H9 (cell line): ENCODE measurements at regions not wholly inside any gene's neighbourhood (a gene's known extent, or its start where the extent isn't known, plus 50 kb on each side); places are given as distances from the start of the nearest gene placed in this dataset.

ENCODE experiments used
- DNase-seq: peaks from one replicate; pipeline ENCODE4 v3.0.0-alpha.2; 2017
- H2AFZ ChIP-seq: one replicate; pipeline ENCODE4 v1.6.1; 2013; ENCODE audit warnings: mild to moderate bottlenecking, low read length, control low read depth, moderate library complexity
- H2AK5ac ChIP-seq: 2 replicates; pipeline ENCODE4 v1.6.1; 2013; ENCODE audit warnings: low read length, control low read depth, mixed read lengths; ENCODE audit not compliant: insufficient read length
- H2BK120ac ChIP-seq: one replicate; pipeline ENCODE4 v1.6.1; 2013; ENCODE audit warnings: low read depth, mild to moderate bottlenecking, low read length, control low read depth, inconsistent platforms; ENCODE audit not compliant: poor library complexity, severe bottlenecking
- H2BK12ac ChIP-seq: 2 replicates; pipeline ENCODE4 v1.6.1; 2013; ENCODE audit warnings: low read length, control low read depth, mixed read lengths, low read depth; ENCODE audit not compliant: insufficient read length
- H2BK15ac ChIP-seq: 2 replicates; pipeline ENCODE4 v1.6.1; 2013; ENCODE audit warnings: low read depth, low read length, control low read depth
- H2BK20ac ChIP-seq: one replicate; pipeline ENCODE4 v1.6.1; 2013; ENCODE audit warnings: low read depth, mild to moderate bottlenecking, low read length, control low read depth, inconsistent platforms; ENCODE audit not compliant: poor library complexity, severe bottlenecking
- H2BK5ac ChIP-seq: 2 replicates; pipeline ENCODE4 v1.6.1; 2013; ENCODE audit warnings: low read length, control low read depth, mixed read lengths; ENCODE audit not compliant: insufficient read length
- H3K14ac ChIP-seq: 2 replicates; pipeline ENCODE4 v1.6.1; 2013; ENCODE audit warnings: low read length, control low read depth; ENCODE audit not compliant: insufficient read depth
- H3K18ac ChIP-seq: 2 replicates; pipeline ENCODE4 v1.6.1; 2013; ENCODE audit warnings: low read depth, mild to moderate bottlenecking, mixed read lengths, low read length, control low read depth; ENCODE audit not compliant: insufficient read length
- H3K23ac ChIP-seq: 2 replicates; pipeline ENCODE4 v1.6.1; 2013; ENCODE audit warnings: low read length, control low read depth, mixed read lengths, low read depth; ENCODE audit not compliant: insufficient read length
- H3K23me2 ChIP-seq: 2 replicates; pipeline ENCODE4 v1.6.1; 2013; ENCODE audit warnings: low read depth, mild to moderate bottlenecking, mixed read lengths, low read length, control low read depth; ENCODE audit not compliant: insufficient read length, poor library complexity, severe bottlenecking
- H3K27ac ChIP-seq: 2 replicates; pipeline ENCODE4 v1.5.1; 2013; ENCODE audit warnings: low read length, control low read depth, mixed read lengths, low read depth; ENCODE audit not compliant: insufficient read length
- H3K27me3 ChIP-seq: 2 replicates; pipeline ENCODE4 v1.6.1; 2013; ENCODE audit warnings: low read length, control low read depth, inconsistent platforms; ENCODE audit not compliant: insufficient read depth
- H3K4ac ChIP-seq: 2 replicates; pipeline ENCODE4 v1.6.1; 2013; ENCODE audit warnings: low read depth, mild to moderate bottlenecking, control low read depth, inconsistent platforms, low read length, moderate library complexity
- H3K4me1 ChIP-seq: 2 replicates; pipeline ENCODE4 v1.6.1; 2013; ENCODE audit warnings: low read length, control low read depth, inconsistent platforms; ENCODE audit not compliant: insufficient read depth
- H3K4me2 ChIP-seq: 2 replicates; pipeline ENCODE4 v1.6.1; 2013; ENCODE audit warnings: low read length, control low read depth, mixed read lengths; ENCODE audit not compliant: insufficient read length, insufficient read depth
- H3K56ac ChIP-seq: 2 replicates; pipeline ENCODE4 v1.6.1; 2013; ENCODE audit warnings: low read depth, mild to moderate bottlenecking, mixed read lengths, low read length, control low read depth; ENCODE audit not compliant: insufficient read length
- H3K79me1 ChIP-seq: 2 replicates; pipeline ENCODE4 v1.6.1; 2013; ENCODE audit warnings: low read depth, mild to moderate bottlenecking, moderate library complexity, low read length, control low read depth, inconsistent platforms; ENCODE audit not compliant: insufficient read depth, poor library complexity, severe bottlenecking
- H3K79me2 ChIP-seq: 2 replicates; pipeline ENCODE4 v1.6.1; 2013; ENCODE audit warnings: low read length, control low read depth, inconsistent platforms; ENCODE audit not compliant: insufficient read depth
- H3K9ac ChIP-seq: 2 replicates; pipeline ENCODE4 v1.6.1; 2013; ENCODE audit warnings: low read length, control low read depth, mixed read lengths; ENCODE audit not compliant: insufficient read length; ENCODE audit errors: extremely low read depth
- H3K9me3 ChIP-seq: one replicate; pipeline ENCODE4 v1.6.1; 2013; ENCODE audit warnings: low read depth, low read length, inconsistent platforms; ENCODE audit not compliant: control insufficient read depth
- H3T11ph ChIP-seq: one replicate; pipeline ENCODE4 v1.6.1; 2013; ENCODE audit warnings: mild to moderate bottlenecking, low read length, control low read depth, inconsistent platforms
- H4K20me1 ChIP-seq: one replicate; pipeline ENCODE4 v1.6.1; 2013; ENCODE audit not compliant: control insufficient read depth, insufficient read length, insufficient read depth
- H4K5ac ChIP-seq: 2 replicates; pipeline ENCODE4 v1.6.1; 2013; ENCODE audit warnings: low read depth, mild to moderate bottlenecking, mixed read lengths, low read length, control low read depth; ENCODE audit not compliant: insufficient read length
- H4K8ac ChIP-seq: replicated peaks from 2 replicates; pipeline ENCODE4 v1.6.1; 2013; ENCODE audit warnings: low read length, control low read depth, mixed read lengths, low read depth; ENCODE audit not compliant: insufficient read length
- H4K91ac ChIP-seq: 2 replicates; pipeline ENCODE4 v1.6.1; 2013; ENCODE audit warnings: low read depth, mild to moderate bottlenecking, moderate library complexity, mixed read lengths, low read length, control low read depth; ENCODE audit not compliant: insufficient read length
- H3K27ac Mint-ChIP-seq, 3 experiments: 2 replicates in 2 of 3; 3 replicates in 1 of 3; pipeline ENCODE4 v1.8.0; 2020 to 2021; ENCODE audit warnings: mixed read lengths in 3 of 3, mild to moderate bottlenecking in 1 of 3, moderate library complexity in 1 of 3
- H3K27me3 Mint-ChIP-seq: 2 replicates; pipeline ENCODE4 v1.8.0; 2021; ENCODE audit warnings: low read depth, mild to moderate bottlenecking, moderate library complexity, mixed read lengths
- H3K36me3 Mint-ChIP-seq, 3 experiments: 2 replicates in 2 of 3; 3 replicates in 1 of 3; pipeline ENCODE4 v1.8.0; 2020 to 2021; ENCODE audit warnings: low read depth in 3 of 3, mixed read lengths in 3 of 3; ENCODE audit not compliant: insufficient read depth in 1 of 3
- H3K4me1 Mint-ChIP-seq, 2 experiments: 2 replicates each; pipeline ENCODE4 v1.8.0; 2020; ENCODE audit warnings: mixed read lengths in 2 of 2
- H3K4me3 Mint-ChIP-seq, 2 experiments: 2 replicates in 1 of 2; 3 replicates in 1 of 2; pipeline ENCODE4 v1.8.0; 2020 to 2021; ENCODE audit warnings: mild to moderate bottlenecking in 2 of 2, mixed read lengths in 2 of 2, moderate library complexity in 1 of 2
- H3K9me3 Mint-ChIP-seq, 2 experiments: 2 replicates in 1 of 2; 3 replicates in 1 of 2; pipeline ENCODE4 v1.8.0; 2020; ENCODE audit warnings: mild to moderate bottlenecking in 2 of 2, mixed read lengths in 2 of 2, moderate library complexity in 1 of 2
- WGBS: extraction: QIAGEN DNeasy Blood & Tissue Kit; methylation state at CpG from one replicate; pipeline ENCODE4 v1.1.7; 2013; ENCODE audit warnings: missing lambda C conversion rate, low lambda C conversion rate, mixed read lengths; ENCODE audit not compliant: insufficient read length; ENCODE audit errors: extremely low coverage; 5-methylcytosine and 5-hydroxymethylcytosine counted together
- TF ChIP-seq, protein P1 (sequence below): fragments of 200-600 bp; sonication (generic); conservative IDR thresholded peaks from 3 replicates; pipeline ENCODE4 v1.8.0; 2021; ENCODE audit warnings: antibody characterized with exemption, mild to moderate bottlenecking

DNA sequence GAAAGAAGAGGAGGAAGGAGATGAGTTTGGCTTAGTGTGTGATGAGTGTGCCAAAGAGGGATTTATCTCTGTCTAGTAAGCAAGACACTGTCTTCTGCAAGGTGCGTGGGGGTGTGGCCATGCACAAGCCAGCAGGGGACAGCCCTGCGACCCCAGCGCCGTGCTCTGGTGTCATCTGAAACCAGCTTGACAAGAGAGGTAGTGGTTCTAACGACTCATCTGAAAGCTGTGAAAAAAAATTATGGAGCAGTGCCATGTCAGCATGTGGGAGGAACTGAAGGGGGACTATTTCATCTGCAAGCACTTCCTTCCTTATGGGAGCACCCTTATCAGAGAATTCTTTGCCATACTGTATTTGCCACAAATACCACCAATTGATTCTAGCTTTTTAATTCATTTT lies 398.6 kb downstream of the PSAT1 start:
- H3K27ac Mint-ChIP-seq, result no peak overlapping the region
- no peaks in the 10 kb centered on the region for H3K9me3 Mint-ChIP-seq
- Histone ChIP-seq H3K4me2 (no peak overlapping the region), H3K18ac (no peak overlapping the region), H3K56ac (no peak overlapping the region), H4K5ac (no peak overlapping the region), H3K27me3 (no peaks in the 10 kb centered on the region), H2BK12ac (no peak overlapping the region), H2AK5ac (no peak overlapping the region), H2BK20ac (no peak overlapping the region), H2BK15ac (no peak overlapping the region), H3K79me1 (no peaks in the 10 kb centered on the region), H4K8ac (no peak overlapping the region), H3K23me2 (no peaks in the 10 kb centered on the region), H3K79me2 (no peaks in the 10 kb centered on the region), H3K9me3 (no peaks in the 10 kb centered on the region), H4K20me1 (no peaks in the 10 kb centered on the region), H3K27ac (no peak overlapping the region), H4K91ac (no peak overlapping the region), H3K4me1 (no peaks in the 10 kb centered on the region), H3K4ac (no peak overlapping the region), H3T11ph (no peak overlapping the region), H2AFZ (no peak overlapping the region), H2BK120ac (no peak overlapping the region), H3K9ac (no peak overlapping the region), H3K14ac (no peak overlapping the region), H3K23ac (no peak overlapping the region), H2BK5ac (no peak overlapping the region)
- DNase-seq, result peak; percentile 37
- no peaks in the 10 kb centered on the region for H3K36me3 Mint-ChIP-seq
- TF ChIP-seq, protein P1, sequence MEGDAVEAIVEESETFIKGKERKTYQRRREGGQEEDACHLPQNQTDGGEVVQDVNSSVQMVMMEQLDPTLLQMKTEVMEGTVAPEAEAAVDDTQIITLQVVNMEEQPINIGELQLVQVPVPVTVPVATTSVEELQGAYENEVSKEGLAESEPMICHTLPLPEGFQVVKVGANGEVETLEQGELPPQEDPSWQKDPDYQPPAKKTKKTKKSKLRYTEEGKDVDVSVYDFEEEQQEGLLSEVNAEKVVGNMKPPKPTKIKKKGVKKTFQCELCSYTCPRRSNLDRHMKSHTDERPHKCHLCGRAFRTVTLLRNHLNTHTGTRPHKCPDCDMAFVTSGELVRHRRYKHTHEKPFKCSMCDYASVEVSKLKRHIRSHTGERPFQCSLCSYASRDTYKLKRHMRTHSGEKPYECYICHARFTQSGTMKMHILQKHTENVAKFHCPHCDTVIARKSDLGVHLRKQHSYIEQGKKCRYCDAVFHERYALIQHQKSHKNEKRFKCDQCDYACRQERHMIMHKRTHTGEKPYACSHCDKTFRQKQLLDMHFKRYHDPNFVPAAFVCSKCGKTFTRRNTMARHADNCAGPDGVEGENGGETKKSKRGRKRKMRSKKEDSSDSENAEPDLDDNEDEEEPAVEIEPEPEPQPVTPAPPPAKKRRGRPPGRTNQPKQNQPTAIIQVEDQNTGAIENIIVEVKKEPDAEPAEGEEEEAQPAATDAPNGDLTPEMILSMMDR, result no peak
- WGBS, result no CpG with 5 or more reads among the region's 5 CpGs
- peaks cover 0 to 6% of the 10 kb centered on the region in 2 experiments; a peak in 2 of 4 replicates for H3K4me1 Mint-ChIP-seq
- H3K4me3 Mint-ChIP-seq, result no peak overlapping the region
- H3K27me3 Mint-ChIP-seq, result no peaks in the 10 kb centered on the region
